ENCODE measurements at regions not wholly inside any gene's neighbourhood (a gene's known extent, or its start where the extent isn't known, plus 50 kb on each side); places are given as distances from the start of the nearest gene placed in this dataset.

- DNase-seq (ENCODE audit: extremely low read depth, insufficient read length): no peak
- Histone ChIP-seq H3K27me3 (replicated peaks; ENCODE audit: control insufficient read depth, insufficient read depth, low read length) (no peaks in the 10 kb centered on the region), H3K36me3 (ENCODE audit: control insufficient read depth, insufficient read depth, low read length) (no peaks in the 10 kb centered on the region), H3K4me3 (replicated peaks; ENCODE audit: low read depth, low read length) (no peak overlapping the region)
- TF ChIP-seq, protein P1, sequence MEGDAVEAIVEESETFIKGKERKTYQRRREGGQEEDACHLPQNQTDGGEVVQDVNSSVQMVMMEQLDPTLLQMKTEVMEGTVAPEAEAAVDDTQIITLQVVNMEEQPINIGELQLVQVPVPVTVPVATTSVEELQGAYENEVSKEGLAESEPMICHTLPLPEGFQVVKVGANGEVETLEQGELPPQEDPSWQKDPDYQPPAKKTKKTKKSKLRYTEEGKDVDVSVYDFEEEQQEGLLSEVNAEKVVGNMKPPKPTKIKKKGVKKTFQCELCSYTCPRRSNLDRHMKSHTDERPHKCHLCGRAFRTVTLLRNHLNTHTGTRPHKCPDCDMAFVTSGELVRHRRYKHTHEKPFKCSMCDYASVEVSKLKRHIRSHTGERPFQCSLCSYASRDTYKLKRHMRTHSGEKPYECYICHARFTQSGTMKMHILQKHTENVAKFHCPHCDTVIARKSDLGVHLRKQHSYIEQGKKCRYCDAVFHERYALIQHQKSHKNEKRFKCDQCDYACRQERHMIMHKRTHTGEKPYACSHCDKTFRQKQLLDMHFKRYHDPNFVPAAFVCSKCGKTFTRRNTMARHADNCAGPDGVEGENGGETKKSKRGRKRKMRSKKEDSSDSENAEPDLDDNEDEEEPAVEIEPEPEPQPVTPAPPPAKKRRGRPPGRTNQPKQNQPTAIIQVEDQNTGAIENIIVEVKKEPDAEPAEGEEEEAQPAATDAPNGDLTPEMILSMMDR (IDR thresholded peaks at IDR 0.05; ENCODE audit: insufficient read depth, low read length, poor library complexity, severe bottlenecking): no peak
Observed at GRCh38 chr4:157810137-157810774, 362.6 kb downstream of the GASK1B start.

DNA sequence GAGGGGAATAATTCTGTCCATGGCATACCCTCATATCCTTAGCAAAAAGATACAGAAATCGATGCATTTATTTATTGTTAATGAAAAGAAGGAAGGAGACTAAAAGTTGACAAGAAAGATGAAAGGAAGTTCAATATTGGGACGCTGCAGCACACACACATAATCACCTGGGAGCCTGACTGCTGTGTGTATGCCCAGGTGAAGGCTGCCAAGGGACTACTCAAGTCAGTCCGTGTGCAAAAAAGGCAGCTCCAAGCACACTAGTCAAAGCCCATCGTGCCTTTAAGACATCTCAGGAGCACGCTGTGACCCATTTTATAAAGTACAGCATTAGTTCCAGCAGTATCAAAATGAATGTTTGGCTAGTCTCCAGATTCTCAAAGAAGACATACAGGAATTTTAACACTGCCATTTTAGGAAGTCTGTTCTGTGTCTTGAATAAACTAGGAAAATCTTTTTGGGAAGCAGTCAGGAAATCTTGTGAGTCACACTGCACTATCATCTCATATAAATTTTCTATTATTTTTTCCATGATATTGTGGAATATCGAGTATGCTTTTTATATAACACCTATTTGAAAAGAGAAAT is 363.9 kb downstream of the GASK1B start:
- H3K27me3 ChIP-seq (replicated peaks; ENCODE audit: control insufficient read depth, insufficient read depth, low read length): no peaks in the 10 kb centered on the region
- no peak for DNase-seq (ENCODE audit: extremely low read depth, insufficient read length)
- TF ChIP-seq, protein P1 (IDR thresholded peaks at IDR 0.05; ENCODE audit: insufficient read depth, low read length, poor library complexity, severe bottlenecking): no peak
- H3K4me3 ChIP-seq (replicated peaks; ENCODE audit: low read depth, low read length): no peak overlapping the region
- no peaks in the 10 kb centered on the region for H3K36me3 ChIP-seq (ENCODE audit: control insufficient read depth, insufficient read depth, low read length)

- DNase-seq (ENCODE audit: extremely low read depth, insufficient read length): no peak
- no peaks in the 10 kb centered on the region for H3K27me3 ChIP-seq (replicated peaks; ENCODE audit: control insufficient read depth, insufficient read depth, low read length)
- no peaks in the 10 kb centered on the region for H3K36me3 ChIP-seq (ENCODE audit: control insufficient read depth, insufficient read depth, low read length)
- TF ChIP-seq, protein P1 (IDR thresholded peaks at IDR 0.05; ENCODE audit: insufficient read depth, low read length, poor library complexity, severe bottlenecking): no peak
- no peak overlapping the region for H3K4me3 ChIP-seq (replicated peaks; ENCODE audit: low read depth, low read length)
Observed at GRCh38 chr4:157806184-157806583, 366.6 kb downstream of the GASK1B start.

DNA sequence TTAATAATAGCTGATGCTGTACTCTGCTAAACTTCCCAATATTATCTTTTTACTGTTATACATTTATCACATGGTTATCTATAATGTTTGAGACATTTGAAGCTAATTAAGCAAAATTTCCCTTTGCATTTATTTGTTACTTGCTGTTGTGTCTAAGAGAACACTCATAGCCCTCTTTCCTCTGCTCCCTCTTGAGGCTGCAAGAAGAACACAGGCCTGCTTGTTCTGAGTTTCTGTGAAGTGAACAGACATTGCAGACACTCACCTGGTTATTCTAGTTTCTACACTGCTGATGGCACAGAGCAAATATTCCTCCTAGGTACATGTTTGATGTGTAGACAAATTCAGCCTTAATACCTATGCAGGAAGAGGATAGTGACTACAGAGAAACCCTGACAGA is 367.8 kb downstream of the GASK1B start:
- Histone ChIP-seq H3K4me3 (replicated peaks; ENCODE audit: low read depth, low read length) (no peak overlapping the region), H3K36me3 (ENCODE audit: control insufficient read depth, insufficient read depth, low read length) (no peaks in the 10 kb centered on the region), H3K27me3 (replicated peaks; ENCODE audit: control insufficient read depth, insufficient read depth, low read length) (no peaks in the 10 kb centered on the region)
- TF ChIP-seq, protein P1 (IDR thresholded peaks at IDR 0.05; ENCODE audit: insufficient read depth, low read length, poor library complexity, severe bottlenecking): no peak
- DNase-seq (ENCODE audit: extremely low read depth, insufficient read length): no peak

DNA sequence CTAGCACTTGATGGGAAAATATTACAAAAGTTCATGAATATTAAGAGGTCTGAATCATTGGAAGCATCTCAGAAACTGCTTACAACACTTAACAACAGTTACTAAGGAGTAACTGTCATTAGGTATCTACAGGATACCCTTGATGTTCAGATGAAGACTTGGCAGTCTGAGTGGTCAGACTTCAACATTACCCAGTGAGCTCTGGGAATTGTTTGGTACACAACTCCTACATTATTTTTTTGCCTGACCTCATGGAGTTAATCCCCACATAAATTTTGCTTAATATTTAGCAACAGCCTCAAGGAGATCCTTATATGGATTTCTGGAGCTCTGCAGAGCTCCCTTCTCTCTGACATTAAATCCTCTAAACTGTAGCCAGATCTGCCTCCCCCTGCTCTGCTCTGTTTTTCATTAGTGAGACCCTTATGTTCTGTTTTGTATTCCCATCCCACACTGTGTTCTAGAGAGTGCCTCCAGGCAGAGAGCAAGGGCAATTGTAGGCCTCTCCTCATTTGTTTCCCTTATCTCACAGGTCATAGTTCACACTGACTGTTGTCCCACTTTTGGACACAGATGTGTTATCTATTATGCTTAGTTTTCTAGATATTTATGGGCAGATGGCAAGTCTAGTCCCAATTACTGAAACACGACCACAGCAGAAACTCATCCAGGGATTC is 368.8 kb downstream of the GASK1B start:
- no peak overlapping the region for H3K4me3 ChIP-seq (replicated peaks; ENCODE audit: low read depth, low read length)
- H3K36me3 ChIP-seq (ENCODE audit: control insufficient read depth, insufficient read depth, low read length): no peaks in the 10 kb centered on the region
- DNase-seq (ENCODE audit: extremely low read depth, insufficient read length): no peak
- no peaks in the 10 kb centered on the region for H3K27me3 ChIP-seq (replicated peaks; ENCODE audit: control insufficient read depth, insufficient read depth, low read length)
- TF ChIP-seq, protein P1 (IDR thresholded peaks at IDR 0.05; ENCODE audit: insufficient read depth, low read length, poor library complexity, severe bottlenecking): no peak
